Inflammatory macrophage treated with lipopolysaccharide for 1 hour (primary cell): ENCODE measurements at regions not wholly inside any gene's neighbourhood (a gene's known extent, or its start where the extent isn't known, plus 50 kb on each side); places are given as distances from the start of the nearest gene placed in this dataset.
"Not testable (repeated sequence)": the region's sequence is repeated elsewhere in the genome, so short reads cannot be mapped to it uniquely, and the experiment has no call there.

Experiments
- DNase-seq, 2 donors: peaks; one replicate each; pipeline ENCODE4 v3.0.0-alpha.2; 2020 to 2022

- DNase-seq: no peak
Measured at GRCh38 chrX:113275804-113276203, 435.2 kb upstream of the AMOT start.

GRCh38 chrX:113274791-113275190 lies 434.2 kb upstream of the AMOT start:
- no peak for DNase-seq

GRCh38 chrX:113274345-113274744 lies 433.7 kb upstream of the AMOT start:
- no peak for DNase-seq

GRCh38 chrX:113269203-113269602 lies 428.6 kb upstream of the AMOT start:
- DNase-seq: no peak

GRCh38 chrX:113260474-113260873 lies 419.8 kb upstream of the AMOT start:
- DNase-seq: no peak

GRCh38 chrX:113222305-113222704 lies 381.7 kb upstream of the AMOT start:
- DNase-seq: no peak

GRCh38 chrX:113212052-113212451 lies 371.4 kb upstream of the AMOT start:
- DNase-seq: no peak

- DNase-seq: no peak
Measured at GRCh38 chrX:113202601-113203000, 362.0 kb upstream of the AMOT start.

- DNase-seq: no peak
Measured at GRCh38 chrX:113195949-113196348, 355.3 kb upstream of the AMOT start.

GRCh38 chrX:113192418-113192817 lies 351.8 kb upstream of the AMOT start:
- DNase-seq: no peak

- no peak for DNase-seq
Measured at GRCh38 chrX:113157496-113157895, 316.9 kb upstream of the AMOT start.

GRCh38 chrX:113154315-113154714 lies 313.7 kb upstream of the AMOT start:
- not testable (repeated sequence) for DNase-seq

GRCh38 chrX:113136836-113137235 lies 296.2 kb upstream of the AMOT start:
- DNase-seq: no peak

- no peak for DNase-seq
Measured at GRCh38 chrX:113133316-113133715, 292.7 kb upstream of the AMOT start.

GRCh38 chrX:113124693-113125092 lies 284.1 kb upstream of the AMOT start:
- no peak for DNase-seq

GRCh38 chrX:113075521-113075920 lies 234.9 kb upstream of the AMOT start:
- DNase-seq: no peak

GRCh38 chrX:113059714-113060113 lies 219.1 kb upstream of the AMOT start:
- DNase-seq: no peak

- no peak for DNase-seq
Measured at GRCh38 chrX:113058634-113059033, 218.0 kb upstream of the AMOT start.

- no peak for DNase-seq
Measured at GRCh38 chrX:113048896-113049295, 208.3 kb upstream of the AMOT start.

- DNase-seq: no peak
Measured at GRCh38 chrX:113048480-113048879, 207.8 kb upstream of the AMOT start.

- no peak for DNase-seq
Measured at GRCh38 chrX:113033966-113034680, 193.5 kb upstream of the AMOT start.

- no peak for DNase-seq
Measured at GRCh38 chrX:113019958-113020357, 179.3 kb upstream of the AMOT start.

GRCh38 chrX:113009837-113010236 lies 169.2 kb upstream of the AMOT start:
- DNase-seq: no peak

GRCh38 chrX:113009029-113009428 lies 168.4 kb upstream of the AMOT start:
- DNase-seq: no peak

GRCh38 chrX:113001836-113002235 lies 161.2 kb upstream of the AMOT start:
- DNase-seq: no peak
